Dendritic cell treated with granulocyte-macrophage colony-stimulating factor and Interleukin-4, amounts not matched to agents 40 ng/mL and 50 ng/mL, for 4 days (primary cell): ENCODE measurements at regions not wholly inside any gene's neighbourhood (a gene's known extent, or its start where the extent isn't known, plus 50 kb on each side); places are given as distances from the start of the nearest gene placed in this dataset.

Source experiments
- H3K27ac Mint-ChIP-seq: one replicate; pipeline ENCODE4 v1.8.0; 2022; ENCODE audit warnings: mild to moderate bottlenecking, mixed read lengths
- H3K27me3 Mint-ChIP-seq: one replicate; pipeline ENCODE4 v1.8.0; 2022; ENCODE audit warnings: mild to moderate bottlenecking, mixed read lengths
- H3K36me3 Mint-ChIP-seq: one replicate; pipeline ENCODE4 v1.8.0; 2022; ENCODE audit warnings: low read depth, mixed read lengths
- H3K4me1 Mint-ChIP-seq: one replicate; pipeline ENCODE4 v1.8.0; 2022; ENCODE audit warnings: low read depth, mixed read lengths
- H3K4me3 Mint-ChIP-seq: one replicate; pipeline ENCODE4 v1.8.0; 2022; ENCODE audit warnings: mild to moderate bottlenecking, moderate library complexity, mixed read lengths
- H3K9me3 Mint-ChIP-seq: one replicate; pipeline ENCODE4 v1.8.0; 2022; ENCODE audit warnings: mixed read lengths
- intact Hi-C: fragments of 100-400 bp; cut with micrococcal nuclease; formaldehyde crosslinking; loops from one replicate; pipeline ENCODE4 v1.15.0; 2022

GRCh38 chr4:159498446-159499115 lies 395.7 kb downstream of the RAPGEF2 start:
- no peaks in the 10 kb centered on the region for H3K27me3 Mint-ChIP-seq
- H3K36me3 Mint-ChIP-seq = no peaks in the 10 kb centered on the region
- intact Hi-C loops = no loop called here
- H3K4me1 Mint-ChIP-seq = no peaks in the 10 kb centered on the region
- H3K9me3 Mint-ChIP-seq = no peaks in the 10 kb centered on the region
- no peak overlapping the region for H3K27ac Mint-ChIP-seq
- no peak overlapping the region for H3K4me3 Mint-ChIP-seq

- Mint-ChIP-seq H3K36me3 (no peaks in the 10 kb centered on the region), H3K27me3 (peaks cover 3% of the 10 kb centered on the region), H3K4me3 (no peak overlapping the region), H3K27ac (no peak overlapping the region), H3K4me1 (no peaks in the 10 kb centered on the region), H3K9me3 (no peaks in the 10 kb centered on the region)
- intact Hi-C loops = no loop called here
These were observed 398.0 kb downstream of the RAPGEF2 start for GRCh38 chr4:159500861-159501260.

- no peaks in the 10 kb centered on the region for H3K4me1 Mint-ChIP-seq
- intact Hi-C loops = no loop called here
- no peak overlapping the region for H3K27ac Mint-ChIP-seq
- H3K27me3 Mint-ChIP-seq = peaks cover 4% of the 10 kb centered on the region
- H3K36me3 Mint-ChIP-seq = no peaks in the 10 kb centered on the region
- H3K9me3 Mint-ChIP-seq = no peaks in the 10 kb centered on the region
- no peak overlapping the region for H3K4me3 Mint-ChIP-seq
These were observed 400.5 kb downstream of the RAPGEF2 start for GRCh38 chr4:159503236-159504008.

- Mint-ChIP-seq H3K27ac (no peak overlapping the region), H3K27me3 (peaks cover 4% of the 10 kb centered on the region), H3K4me1 (no peaks in the 10 kb centered on the region), H3K9me3 (no peaks in the 10 kb centered on the region), H3K4me3 (no peak overlapping the region), H3K36me3 (no peaks in the 10 kb centered on the region)
- intact Hi-C loops = no loop called here
These were observed 401.8 kb downstream of the RAPGEF2 start for GRCh38 chr4:159504684-159505083.

- H3K27ac Mint-ChIP-seq = no peak overlapping the region
- H3K4me3 Mint-ChIP-seq = no peak overlapping the region
- H3K27me3 Mint-ChIP-seq = peaks cover 4% of the 10 kb centered on the region
- H3K36me3 Mint-ChIP-seq = no peaks in the 10 kb centered on the region
- no peaks in the 10 kb centered on the region for H3K9me3 Mint-ChIP-seq
- H3K4me1 Mint-ChIP-seq = no peaks in the 10 kb centered on the region
- intact Hi-C loops = no loop called here
These were observed 402.5 kb downstream of the RAPGEF2 start for GRCh38 chr4:159505266-159505975.

GRCh38 chr4:159506801-159507517 lies 404.1 kb downstream of the RAPGEF2 start:
- Mint-ChIP-seq H3K27me3 (peaks cover 4% of the 10 kb centered on the region), H3K4me3 (no peak overlapping the region), H3K9me3 (no peaks in the 10 kb centered on the region), H3K27ac (no peak overlapping the region), H3K4me1 (no peaks in the 10 kb centered on the region), H3K36me3 (no peaks in the 10 kb centered on the region)
- intact Hi-C loops = no loop called here

GRCh38 chr4:159508917-159509500 lies 406.1 kb downstream of the RAPGEF2 start:
- Mint-ChIP-seq H3K4me1 (no peaks in the 10 kb centered on the region), H3K36me3 (no peaks in the 10 kb centered on the region), H3K27ac (no peak overlapping the region), H3K27me3 (peaks cover 4% of the 10 kb centered on the region), H3K9me3 (no peaks in the 10 kb centered on the region), H3K4me3 (no peak overlapping the region)
- intact Hi-C loops = no loop called here

GRCh38 chr4:159512348-159512747 lies 409.5 kb downstream of the RAPGEF2 start:
- peaks cover 7% of the 10 kb centered on the region for H3K9me3 Mint-ChIP-seq
- no peaks in the 10 kb centered on the region for H3K4me1 Mint-ChIP-seq
- H3K27ac Mint-ChIP-seq = no peak overlapping the region
- H3K4me3 Mint-ChIP-seq = no peak overlapping the region
- intact Hi-C loops = no loop called here
- no peaks in the 10 kb centered on the region for H3K27me3 Mint-ChIP-seq
- no peaks in the 10 kb centered on the region for H3K36me3 Mint-ChIP-seq

GRCh38 chr4:159515314-159516025 lies 412.6 kb downstream of the RAPGEF2 start:
- no peak overlapping the region for H3K4me3 Mint-ChIP-seq
- H3K9me3 Mint-ChIP-seq = peaks cover 7% of the 10 kb centered on the region
- no peaks in the 10 kb centered on the region for H3K36me3 Mint-ChIP-seq
- intact Hi-C loops = no loop called here
- no peaks in the 10 kb centered on the region for H3K4me1 Mint-ChIP-seq
- H3K27me3 Mint-ChIP-seq = no peaks in the 10 kb centered on the region
- H3K27ac Mint-ChIP-seq = no peak overlapping the region

- Mint-ChIP-seq H3K9me3 (peaks cover 7% of the 10 kb centered on the region), H3K27ac (no peak overlapping the region), H3K4me1 (no peaks in the 10 kb centered on the region), H3K4me3 (no peak overlapping the region), H3K36me3 (no peaks in the 10 kb centered on the region), H3K27me3 (no peaks in the 10 kb centered on the region)
- intact Hi-C loops = no loop called here
These were observed 413.8 kb downstream of the RAPGEF2 start for GRCh38 chr4:159516556-159517140.

GRCh38 chr4:159520074-159520473 lies 417.2 kb downstream of the RAPGEF2 start:
- peaks cover 7% of the 10 kb centered on the region for H3K9me3 Mint-ChIP-seq
- no peaks in the 10 kb centered on the region for H3K4me1 Mint-ChIP-seq
- intact Hi-C loops = no loop called here
- H3K4me3 Mint-ChIP-seq = no peak overlapping the region
- H3K27me3 Mint-ChIP-seq = no peaks in the 10 kb centered on the region
- no peak overlapping the region for H3K27ac Mint-ChIP-seq
- H3K36me3 Mint-ChIP-seq = no peaks in the 10 kb centered on the region

- Mint-ChIP-seq H3K4me1 (no peaks in the 10 kb centered on the region), H3K4me3 (no peak overlapping the region), H3K27ac (no peak overlapping the region), H3K27me3 (no peaks in the 10 kb centered on the region), H3K36me3 (no peaks in the 10 kb centered on the region), H3K9me3 (no peaks in the 10 kb centered on the region)
- intact Hi-C loops = no loop called here
These were observed 423.3 kb downstream of the RAPGEF2 start for GRCh38 chr4:159526172-159526571.

- H3K27me3 Mint-ChIP-seq = no peaks in the 10 kb centered on the region
- H3K27ac Mint-ChIP-seq = no peak overlapping the region
- H3K4me3 Mint-ChIP-seq = no peak overlapping the region
- intact Hi-C loops = no loop called here
- peaks cover 38% of the 10 kb centered on the region for H3K9me3 Mint-ChIP-seq
- H3K4me1 Mint-ChIP-seq = no peaks in the 10 kb centered on the region
- H3K36me3 Mint-ChIP-seq = no peaks in the 10 kb centered on the region
These were observed 431.8 kb downstream of the RAPGEF2 start for GRCh38 chr4:159534655-159535054.
